HEK293T (cell line): ENCODE measurements at regions not wholly inside any gene's neighbourhood (a gene's known extent, or its start where the extent isn't known, plus 50 kb on each side); places are given as distances from the start of the nearest gene placed in this dataset.
"Not testable (repeated sequence)": the region's sequence is repeated elsewhere in the genome, so short reads cannot be mapped to it uniquely, and the experiment has no call there.

ENCODE experiments used
- FOXA1 ChIP-seq: fragments of 450-650 bp; IDR thresholded peaks from 2 replicates; pipeline ENCODE4 v1.6.1; 2016; ENCODE audit warnings: mild to moderate bottlenecking
- TARDBP ChIP-seq: fragments of 450-650 bp; IDR thresholded peaks from 2 replicates; pipeline ENCODE4 v1.6.1; 2016

DNA sequence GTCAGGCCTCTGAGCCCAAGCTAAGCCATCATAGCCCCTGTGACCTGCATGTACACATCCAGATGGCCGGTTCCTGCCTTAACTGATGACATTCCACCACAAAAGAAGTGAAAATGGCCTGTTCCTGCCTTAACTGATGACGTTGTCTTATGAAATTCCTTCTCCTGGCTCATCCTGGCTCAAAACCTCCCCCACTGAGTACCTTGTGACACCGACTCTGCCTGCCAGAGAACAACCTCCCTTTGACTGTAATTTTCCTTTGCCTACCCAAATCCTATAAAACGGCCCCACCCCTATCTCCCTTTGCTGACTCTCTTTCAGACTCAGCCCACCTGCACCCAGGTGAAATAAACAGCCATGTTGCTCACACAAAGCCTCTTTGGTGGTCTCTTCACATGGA lies 77.7 kb upstream of the CCZ1B start:
- TF ChIP-seq FOXA1, TARDBP: not testable (repeated sequence)
